ENCODE measurements at regions not wholly inside any gene's neighbourhood (a gene's known extent, or its start where the extent isn't known, plus 50 kb on each side); places are given as distances from the start of the nearest gene placed in this dataset.

DNA sequence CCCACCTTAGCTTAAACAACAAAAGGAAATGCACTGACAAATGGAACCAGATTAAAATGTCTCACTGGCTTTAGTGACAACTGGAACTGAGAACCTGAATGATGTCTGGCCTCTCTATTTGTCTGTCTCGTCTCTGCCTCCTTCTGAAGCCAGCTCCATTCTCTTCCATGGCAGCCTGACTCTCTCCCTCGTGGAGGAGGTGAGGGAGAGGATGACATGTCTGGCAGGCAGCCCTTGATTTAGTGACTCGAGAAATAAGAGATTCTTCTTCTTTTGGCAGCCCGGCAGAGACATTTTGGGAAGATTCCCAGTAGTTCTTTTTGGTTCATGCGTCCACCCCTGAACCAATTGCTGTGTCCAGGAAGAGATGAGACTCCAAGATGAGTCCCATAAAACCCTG, 131.7 kb downstream of the KLF5 start:
- Histone ChIP-seq H3K36me3 (ENCODE audit: insufficient read depth, low read length) (no peaks in the 10 kb centered on the region), H3K9me3 (ENCODE audit: low read length) (no peaks in the 10 kb centered on the region), H3K27me3 (ENCODE audit: control insufficient read depth in 1 of 2, insufficient read depth in 2 of 2, low read length in 2 of 2) (no peaks in the 10 kb centered on the region), H3K4me3 (ENCODE audit: low read depth in 1 of 2, low read length in 2 of 2) (no peak overlapping the region), H3K27ac (ENCODE audit: low read depth, low read length) (no peak overlapping the region), H3K4me1 (ENCODE audit: insufficient read depth, low read length) (peaks cover 4% of the 10 kb centered on the region), H3K9ac (ENCODE audit: low read length) (no peak overlapping the region)

DNA sequence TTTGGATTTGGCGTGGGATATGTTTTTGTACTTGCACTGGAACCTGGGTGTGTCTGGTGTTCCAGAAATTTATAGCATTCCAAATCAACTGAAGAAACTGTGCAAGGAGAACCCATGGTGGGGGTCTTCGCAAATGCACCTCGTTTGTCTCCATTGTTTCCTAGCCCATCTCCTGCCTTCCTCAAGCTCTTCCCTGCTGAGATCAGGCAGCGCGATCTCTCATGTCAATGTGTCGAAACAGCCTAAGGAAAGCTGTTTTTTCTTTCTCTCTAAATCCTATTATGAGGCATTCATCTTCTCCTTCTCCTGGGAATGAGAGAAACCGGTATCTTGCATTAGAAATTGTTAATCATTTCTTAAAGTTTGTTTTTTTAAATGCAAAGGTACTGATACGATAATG, 131.0 kb downstream of the KLF5 start:
- Histone ChIP-seq H3K36me3 (ENCODE audit: insufficient read depth, low read length) (no peaks in the 10 kb centered on the region), H3K9me3 (ENCODE audit: low read length) (no peaks in the 10 kb centered on the region), H3K9ac (ENCODE audit: low read length) (no peak overlapping the region), H3K27ac (ENCODE audit: low read depth, low read length) (no peak overlapping the region), H3K4me1 (ENCODE audit: insufficient read depth, low read length) (peaks cover 4% of the 10 kb centered on the region), H3K4me3 (ENCODE audit: low read depth in 1 of 2, low read length in 2 of 2) (no peak overlapping the region), H3K27me3 (ENCODE audit: control insufficient read depth in 1 of 2, insufficient read depth in 2 of 2, low read length in 2 of 2) (no peaks in the 10 kb centered on the region)

DNA sequence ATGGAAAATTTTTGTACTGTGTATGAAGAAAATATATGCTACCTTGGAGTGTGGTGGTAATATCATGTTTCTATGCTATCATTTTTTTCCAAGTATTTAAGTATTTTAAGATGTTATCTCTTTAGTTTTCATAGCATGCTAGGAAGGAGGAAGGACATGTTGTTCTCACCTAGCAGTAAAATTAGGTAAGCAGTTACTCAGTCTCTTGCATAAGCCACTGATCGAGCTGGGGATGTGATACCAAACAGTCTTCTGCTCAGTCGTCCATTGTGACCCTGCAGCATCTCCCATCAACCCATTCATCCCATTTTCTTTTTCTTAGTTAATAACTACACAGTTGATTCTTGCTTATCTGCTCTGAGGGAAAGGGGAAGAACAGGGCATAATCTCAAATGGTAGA, 130.6 kb downstream of the KLF5 start:
- Histone ChIP-seq H3K9ac (ENCODE audit: low read length) (no peak overlapping the region), H3K36me3 (ENCODE audit: insufficient read depth, low read length) (no peaks in the 10 kb centered on the region), H3K4me1 (ENCODE audit: insufficient read depth, low read length) (peaks cover 4% of the 10 kb centered on the region), H3K27ac (ENCODE audit: low read depth, low read length) (no peak overlapping the region), H3K9me3 (ENCODE audit: low read length) (no peaks in the 10 kb centered on the region), H3K27me3 (ENCODE audit: control insufficient read depth in 1 of 2, insufficient read depth in 2 of 2, low read length in 2 of 2) (no peaks in the 10 kb centered on the region), H3K4me3 (ENCODE audit: low read depth in 1 of 2, low read length in 2 of 2) (no peak overlapping the region)

DNA sequence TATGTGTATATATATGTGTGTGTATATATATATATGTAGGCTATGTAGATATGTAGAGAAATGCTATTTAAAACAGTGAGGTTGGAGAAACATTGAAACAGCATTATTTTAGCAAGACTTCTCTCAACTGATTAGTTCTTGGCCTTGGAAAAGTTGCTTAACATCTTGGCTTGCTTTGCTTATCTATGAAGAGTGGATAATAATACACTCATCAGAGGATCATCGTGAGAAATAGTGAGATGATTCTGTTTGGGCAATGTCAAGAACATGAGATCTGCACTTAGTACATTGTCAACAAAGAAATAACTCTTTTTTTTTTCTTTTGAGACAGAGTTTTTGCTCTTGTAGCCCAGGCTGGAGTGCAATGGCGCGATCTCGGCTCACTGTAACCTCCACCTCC, 128.3 kb downstream of the KLF5 start:
- Histone ChIP-seq H3K27ac (ENCODE audit: low read depth, low read length) (no peak overlapping the region), H3K4me1 (ENCODE audit: insufficient read depth, low read length) (peaks cover 4% of the 10 kb centered on the region)

DNA sequence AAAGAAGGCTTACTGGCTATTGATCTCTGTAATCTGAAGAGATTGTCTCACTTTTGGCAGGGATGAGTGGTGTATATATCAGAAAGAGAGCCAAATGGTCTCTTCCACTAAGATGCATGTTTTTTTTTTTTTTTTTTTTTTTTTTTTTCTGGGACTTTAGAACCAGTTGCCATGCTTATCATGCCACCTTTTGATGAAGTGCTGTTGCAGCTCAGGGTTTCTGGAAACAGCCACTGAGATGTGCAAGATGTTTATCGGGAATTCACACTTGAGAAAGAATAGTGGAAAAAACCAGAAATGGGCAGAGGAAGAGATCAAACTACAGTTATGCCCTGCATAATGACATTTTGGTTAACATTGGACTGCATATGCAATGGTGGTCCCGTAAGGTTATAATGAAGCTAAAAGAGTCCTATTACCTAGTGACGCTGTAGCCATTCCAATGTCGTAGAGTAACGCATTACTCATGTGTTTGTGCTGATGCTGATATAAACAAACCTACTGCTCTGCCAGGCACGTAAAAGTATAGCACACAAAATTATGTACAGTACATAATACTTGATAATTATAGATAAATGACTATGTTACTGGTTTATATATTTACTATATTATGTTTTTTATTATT, 121.0 kb downstream of the KLF5 start:
- no peak overlapping the region for H3K27ac ChIP-seq (ENCODE audit: low read depth, low read length)
- no peaks in the 10 kb centered on the region for H3K4me1 ChIP-seq (ENCODE audit: insufficient read depth, low read length)
- no peak overlapping the region for H3K9ac ChIP-seq (ENCODE audit: low read length)
- no peaks in the 10 kb centered on the region for H3K36me3 ChIP-seq (ENCODE audit: insufficient read depth, low read length)
- H3K9me3 ChIP-seq (ENCODE audit: low read length) = no peaks in the 10 kb centered on the region
- no peaks in the 10 kb centered on the region for H3K27me3 ChIP-seq (ENCODE audit: control insufficient read depth in 1 of 2, insufficient read depth in 2 of 2, low read length in 2 of 2)
- H3K4me3 ChIP-seq (ENCODE audit: low read depth in 1 of 2, low read length in 2 of 2) = no peak overlapping the region

More for the DNA sequence above, 128.3 kb downstream of the KLF5 start:
- Histone ChIP-seq H3K36me3 (ENCODE audit: insufficient read depth, low read length) (no peaks in the 10 kb centered on the region), H3K9ac (ENCODE audit: low read length) (no peak overlapping the region), H3K27me3 (ENCODE audit: control insufficient read depth in 1 of 2, insufficient read depth in 2 of 2, low read length in 2 of 2) (no peaks in the 10 kb centered on the region), H3K9me3 (ENCODE audit: low read length) (no peaks in the 10 kb centered on the region), H3K4me3 (ENCODE audit: low read depth in 1 of 2, low read length in 2 of 2) (no peak overlapping the region)

DNA sequence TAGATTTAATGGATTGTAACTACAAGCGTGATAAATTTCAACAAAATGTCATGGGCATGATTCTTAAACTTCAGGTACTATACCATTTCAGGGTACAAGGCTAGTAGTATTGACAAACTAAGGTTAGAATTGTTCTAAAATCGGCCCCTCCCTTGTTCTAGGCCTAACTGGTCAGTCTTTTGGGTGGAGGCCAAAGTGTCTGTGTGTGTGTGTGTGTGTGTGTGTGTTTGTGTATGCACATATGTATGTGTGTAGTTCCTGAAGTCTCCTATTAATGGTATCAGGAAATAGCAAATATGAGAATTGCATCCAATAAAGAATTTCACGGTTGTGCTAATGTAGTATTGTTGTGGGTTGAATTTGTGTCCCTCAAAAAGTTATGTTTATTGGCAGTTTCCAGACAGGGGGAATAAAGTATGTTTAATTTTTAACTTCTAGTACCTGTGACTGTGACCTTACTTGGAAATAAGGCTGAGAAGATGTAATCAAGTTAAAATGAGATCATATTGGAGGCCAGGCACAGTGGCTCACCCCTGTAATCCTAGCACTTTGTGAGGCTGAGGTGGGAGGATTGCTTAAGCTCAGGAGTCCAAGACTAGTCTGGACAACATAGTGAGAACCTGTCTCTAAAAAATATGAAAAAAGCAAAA, 119.2 kb downstream of the KLF5 start:
- Histone ChIP-seq H3K27ac (ENCODE audit: low read depth, low read length) (no peak overlapping the region), H3K36me3 (ENCODE audit: insufficient read depth, low read length) (no peaks in the 10 kb centered on the region), H3K27me3 (ENCODE audit: control insufficient read depth in 1 of 2, insufficient read depth in 2 of 2, low read length in 2 of 2) (no peaks in the 10 kb centered on the region), H3K9ac (ENCODE audit: low read length) (no peak overlapping the region), H3K9me3 (ENCODE audit: low read length) (no peaks in the 10 kb centered on the region), H3K4me1 (ENCODE audit: insufficient read depth, low read length) (no peaks in the 10 kb centered on the region), H3K4me3 (ENCODE audit: low read depth in 1 of 2, low read length in 2 of 2) (no peak overlapping the region)

DNA sequence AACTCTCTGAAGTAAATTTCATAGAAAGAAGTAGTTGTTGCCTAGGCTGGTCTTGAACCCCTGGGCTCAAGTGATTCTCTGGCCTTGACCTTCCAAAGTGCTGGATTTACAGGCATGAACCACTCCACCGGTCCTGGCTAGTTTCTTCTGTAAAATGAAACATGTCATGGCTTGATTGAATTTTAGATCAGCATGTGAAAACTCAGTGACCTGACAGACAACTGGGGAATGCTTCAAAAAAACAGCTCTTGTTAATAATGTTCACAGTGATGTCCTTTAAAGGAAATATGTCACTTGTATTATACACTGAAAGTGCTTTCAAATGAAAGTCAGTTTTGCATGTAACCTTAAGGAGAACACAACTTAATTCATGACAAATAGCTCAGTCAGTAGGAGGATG, 118.2 kb downstream of the KLF5 start:
- H3K9ac ChIP-seq (ENCODE audit: low read length) = no peak overlapping the region
- H3K9me3 ChIP-seq (ENCODE audit: low read length) = no peaks in the 10 kb centered on the region
- no peaks in the 10 kb centered on the region for H3K4me1 ChIP-seq (ENCODE audit: insufficient read depth, low read length)
- no peak overlapping the region for H3K27ac ChIP-seq (ENCODE audit: low read depth, low read length)
- H3K36me3 ChIP-seq (ENCODE audit: insufficient read depth, low read length) = no peaks in the 10 kb centered on the region
- H3K27me3 ChIP-seq (ENCODE audit: control insufficient read depth in 1 of 2, insufficient read depth in 2 of 2, low read length in 2 of 2) = no peaks in the 10 kb centered on the region
- H3K4me3 ChIP-seq (ENCODE audit: low read depth in 1 of 2, low read length in 2 of 2) = no peak overlapping the region

DNA sequence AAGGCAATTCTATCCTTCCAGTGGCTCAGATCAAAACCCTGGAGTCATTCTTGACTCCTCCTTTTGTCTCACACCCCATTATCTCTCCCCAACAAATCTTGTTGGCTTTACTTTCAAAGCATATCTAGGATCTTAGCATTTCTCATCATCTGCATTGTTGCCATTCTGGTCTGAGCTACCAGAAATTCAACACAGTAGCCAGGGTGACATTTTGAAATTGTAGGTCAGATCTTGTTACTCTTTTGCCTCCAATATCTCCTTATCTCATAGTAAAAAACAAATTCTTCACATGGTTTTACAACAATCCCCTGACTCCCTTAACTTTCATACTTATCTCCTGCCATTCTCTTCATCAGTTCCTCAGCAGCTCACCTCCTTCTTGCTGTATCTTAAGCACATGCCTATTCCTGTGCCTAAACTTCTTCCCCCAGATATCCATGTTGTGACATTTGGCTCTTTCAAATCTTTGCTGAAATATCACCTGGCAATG, 115.8 kb downstream of the KLF5 start:
- Histone ChIP-seq H3K27me3 (ENCODE audit: control insufficient read depth in 1 of 2, insufficient read depth in 2 of 2, low read length in 2 of 2) (no peaks in the 10 kb centered on the region), H3K9ac (ENCODE audit: low read length) (no peak overlapping the region), H3K9me3 (ENCODE audit: low read length) (no peaks in the 10 kb centered on the region), H3K4me3 (ENCODE audit: low read depth in 1 of 2, low read length in 2 of 2) (no peak overlapping the region), H3K27ac (ENCODE audit: low read depth, low read length) (no peak overlapping the region), H3K4me1 (ENCODE audit: insufficient read depth, low read length) (no peaks in the 10 kb centered on the region), H3K36me3 (ENCODE audit: insufficient read depth, low read length) (no peaks in the 10 kb centered on the region)

DNA sequence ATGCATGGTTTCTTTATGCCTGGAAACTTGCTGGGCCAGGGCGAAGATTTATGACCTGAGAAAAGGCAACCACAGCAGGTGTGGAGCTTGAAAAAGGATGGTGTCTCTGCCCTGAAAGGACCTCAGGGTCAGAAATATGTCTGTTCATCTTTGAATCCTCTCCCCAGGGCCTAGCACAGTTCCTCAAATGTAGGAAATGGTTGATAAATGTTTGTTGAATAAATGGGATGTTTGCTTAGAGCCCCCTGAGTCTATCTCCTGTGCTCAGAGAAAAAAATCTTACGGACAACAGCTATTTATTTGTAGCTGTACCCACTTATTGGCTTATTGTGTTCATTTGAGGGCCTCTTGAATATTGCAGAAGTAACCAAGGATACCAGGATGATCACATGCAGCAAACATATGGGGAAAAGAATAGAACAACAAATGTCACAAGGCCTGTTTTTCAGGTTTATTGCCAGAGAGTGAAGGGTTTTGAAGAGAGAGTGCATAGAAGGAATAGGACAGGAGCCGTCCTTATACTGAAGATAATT, 114.5 kb downstream of the KLF5 start:
- Histone ChIP-seq H3K9me3 (ENCODE audit: low read length) (no peaks in the 10 kb centered on the region), H3K4me1 (ENCODE audit: insufficient read depth, low read length) (no peaks in the 10 kb centered on the region), H3K9ac (ENCODE audit: low read length) (no peak overlapping the region), H3K36me3 (ENCODE audit: insufficient read depth, low read length) (no peaks in the 10 kb centered on the region), H3K27ac (ENCODE audit: low read depth, low read length) (no peak overlapping the region), H3K27me3 (ENCODE audit: control insufficient read depth in 1 of 2, insufficient read depth in 2 of 2, low read length in 2 of 2) (no peaks in the 10 kb centered on the region), H3K4me3 (ENCODE audit: low read depth in 1 of 2, low read length in 2 of 2) (no peak overlapping the region)

DNA sequence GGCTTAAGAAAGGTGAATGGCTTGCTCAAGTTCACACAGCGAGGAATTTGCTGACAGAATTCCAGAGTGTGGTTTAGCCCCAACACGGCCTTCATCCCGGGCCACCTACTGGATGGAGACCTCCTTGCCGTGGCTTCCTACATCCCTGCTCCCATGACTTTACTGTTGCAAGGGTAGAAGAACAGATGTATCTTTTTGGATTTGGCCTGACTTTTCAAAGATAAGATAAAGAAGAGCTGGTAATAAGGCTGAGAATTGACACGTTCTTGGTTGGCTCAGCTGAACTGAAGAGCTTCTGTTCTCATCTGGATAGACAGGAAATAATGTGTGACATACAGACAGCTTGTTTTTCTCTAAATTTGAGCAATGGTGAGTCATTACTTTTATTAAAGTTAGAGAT, 113.1 kb downstream of the KLF5 start:
- no peaks in the 10 kb centered on the region for H3K36me3 ChIP-seq (ENCODE audit: insufficient read depth, low read length)
- H3K9me3 ChIP-seq (ENCODE audit: low read length) = no peaks in the 10 kb centered on the region
- no peak overlapping the region for H3K9ac ChIP-seq (ENCODE audit: low read length)
- no peak overlapping the region for H3K4me3 ChIP-seq (ENCODE audit: low read depth in 1 of 2, low read length in 2 of 2)
- no peak overlapping the region for H3K27ac ChIP-seq (ENCODE audit: low read depth, low read length)
- H3K27me3 ChIP-seq (ENCODE audit: control insufficient read depth in 1 of 2, insufficient read depth in 2 of 2, low read length in 2 of 2) = no peaks in the 10 kb centered on the region
- no peaks in the 10 kb centered on the region for H3K4me1 ChIP-seq (ENCODE audit: insufficient read depth, low read length)

DNA sequence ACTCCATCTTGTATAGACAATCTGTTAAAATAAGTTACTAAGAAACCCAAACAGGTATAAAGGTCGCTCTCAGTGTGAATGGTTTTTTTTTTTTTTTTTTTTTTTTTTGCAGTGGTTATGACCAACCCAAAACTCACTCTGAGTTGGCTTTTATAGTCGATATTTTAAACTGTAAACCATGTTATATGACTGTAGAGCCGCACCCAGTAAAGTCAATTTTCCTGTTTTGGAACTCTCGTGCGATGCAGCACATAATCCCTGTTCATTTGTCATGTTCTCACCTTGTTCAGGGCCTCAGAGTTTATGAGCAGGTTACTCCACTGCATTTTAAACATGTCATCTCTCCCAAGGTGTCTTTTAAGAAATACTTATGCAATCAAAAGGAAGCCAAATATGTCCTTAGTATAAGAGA, 112.5 kb downstream of the KLF5 start:
- no peak overlapping the region for H3K27ac ChIP-seq (ENCODE audit: low read depth, low read length)

DNA sequence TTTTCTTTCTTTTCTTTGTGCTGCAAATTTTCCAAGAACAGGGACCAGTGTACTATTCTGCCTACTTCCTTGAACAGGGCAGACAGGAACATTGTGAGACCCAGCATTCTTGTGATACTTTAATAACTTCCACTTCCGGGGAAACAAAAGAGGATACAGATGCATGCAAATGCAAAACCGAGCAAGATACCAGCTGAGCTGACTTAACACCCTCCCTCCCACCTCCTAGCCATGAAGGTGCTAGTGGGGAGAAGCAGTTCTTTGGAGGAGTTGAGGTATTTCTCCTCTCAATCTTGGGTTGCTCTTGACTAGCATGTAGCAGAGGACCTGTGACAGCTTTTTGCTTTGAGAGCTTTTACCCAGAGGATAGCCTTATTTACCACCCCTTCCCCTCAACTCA, 111.2 kb downstream of the KLF5 start:
- H3K4me1 ChIP-seq (ENCODE audit: insufficient read depth, low read length) = no peaks in the 10 kb centered on the region
- no peaks in the 10 kb centered on the region for H3K36me3 ChIP-seq (ENCODE audit: insufficient read depth, low read length)
- no peak overlapping the region for H3K4me3 ChIP-seq (ENCODE audit: low read depth in 1 of 2, low read length in 2 of 2)
- H3K9me3 ChIP-seq (ENCODE audit: low read length) = no peaks in the 10 kb centered on the region
- no peaks in the 10 kb centered on the region for H3K27me3 ChIP-seq (ENCODE audit: control insufficient read depth in 1 of 2, insufficient read depth in 2 of 2, low read length in 2 of 2)
- H3K27ac ChIP-seq (ENCODE audit: low read depth, low read length) = no peak overlapping the region
- H3K9ac ChIP-seq (ENCODE audit: low read length) = no peak overlapping the region

More for the DNA sequence above, 112.5 kb downstream of the KLF5 start:
- Histone ChIP-seq H3K9ac (ENCODE audit: low read length) (no peak overlapping the region), H3K4me1 (ENCODE audit: insufficient read depth, low read length) (no peaks in the 10 kb centered on the region), H3K9me3 (ENCODE audit: low read length) (no peaks in the 10 kb centered on the region), H3K36me3 (ENCODE audit: insufficient read depth, low read length) (no peaks in the 10 kb centered on the region), H3K4me3 (ENCODE audit: low read depth in 1 of 2, low read length in 2 of 2) (no peak overlapping the region), H3K27me3 (ENCODE audit: control insufficient read depth in 1 of 2, insufficient read depth in 2 of 2, low read length in 2 of 2) (no peaks in the 10 kb centered on the region)

All from muscle layer of colon (tissue), 2 donors.